SK-N-SH treated with all-trans-retinoic acid at 6 μM for 48 hours (cell line): ENCODE measurements at regions not wholly inside any gene's neighbourhood (a gene's known extent, or its start where the extent isn't known, plus 50 kb on each side); places are given as distances from the start of the nearest gene placed in this dataset.

Experiments used
- BACH2 ChIP-seq: fragments of 250-450 bp; sonication (Bioruptor Pico); IDR thresholded peaks from 2 replicates; pipeline ENCODE4 v1.9.0; 2021; ENCODE audit warnings: mild to moderate bottlenecking, borderline replicate concordance
- CREB5 ChIP-seq: fragments of 250-450 bp; sonication (Bioruptor Pico); IDR thresholded peaks from 2 replicates; pipeline ENCODE4 v1.5.1; 2020; ENCODE audit warnings: low read depth, mild to moderate bottlenecking, moderate library complexity
- PPARA ChIP-seq: fragments of 250-450 bp; sonication (Bioruptor Pico); IDR thresholded peaks from 2 replicates; pipeline ENCODE4 v1.5.0; 2020; ENCODE audit warnings: mild to moderate bottlenecking, borderline replicate concordance
- TCF4 ChIP-seq: fragments of 250-450 bp; sonication (Bioruptor Pico); IDR thresholded peaks from 2 replicates; pipeline ENCODE4 v1.8.0; 2021; ENCODE audit warnings: mild to moderate bottlenecking, moderate library complexity, borderline replicate concordance
- ZC3H10 ChIP-seq: fragments of 250-450 bp; sonication (Bioruptor Pico); IDR thresholded peaks from 2 replicates; pipeline ENCODE4 v1.5.1; 2021; ENCODE audit warnings: mild to moderate bottlenecking, moderate library complexity
- ZFP3 ChIP-seq: fragments of 250-450 bp; sonication (Bioruptor Pico); IDR thresholded peaks from 2 replicates; pipeline ENCODE4 v1.5.0; 2020; ENCODE audit warnings: mild to moderate bottlenecking, moderate library complexity
- ZNF565 ChIP-seq: fragments of 450-650 bp; formaldehyde crosslinking; conservative IDR thresholded peaks from 2 replicates; pipeline ENCODE4 v1.5.0; 2020; ENCODE audit warnings: low read depth, mild to moderate bottlenecking, moderate library complexity
- ZNF8 ChIP-seq: fragments of 450-650 bp; formaldehyde crosslinking; IDR thresholded peaks from 2 replicates; pipeline ENCODE4 v1.5.0; 2020; ENCODE audit warnings: mild to moderate bottlenecking, moderate library complexity
- TF ChIP-seq, protein P1 (sequence below): fragments of 250-450 bp; sonication (Bioruptor Pico); IDR thresholded peaks from 2 replicates; pipeline ENCODE4 v1.5.0; 2020; ENCODE audit warnings: mild to moderate bottlenecking, moderate library complexity

GRCh38 chr3:8336456-8336855 lies 165.2 kb upstream of the LMCD1 start:
- TF ChIP-seq BACH2 (CRISPR knock-in tag) (no peak), CREB5 (CRISPR knock-in tag) (no peak), PPARA (CRISPR knock-in tag) (no peak), ZC3H10 (CRISPR knock-in tag) (no peak), TCF4 (no peak), ZNF565 (CRISPR knock-in tag) (no peak), ZFP3 (CRISPR knock-in tag) (no peak), ZNF8 (no peak)
- TF ChIP-seq, protein P1, sequence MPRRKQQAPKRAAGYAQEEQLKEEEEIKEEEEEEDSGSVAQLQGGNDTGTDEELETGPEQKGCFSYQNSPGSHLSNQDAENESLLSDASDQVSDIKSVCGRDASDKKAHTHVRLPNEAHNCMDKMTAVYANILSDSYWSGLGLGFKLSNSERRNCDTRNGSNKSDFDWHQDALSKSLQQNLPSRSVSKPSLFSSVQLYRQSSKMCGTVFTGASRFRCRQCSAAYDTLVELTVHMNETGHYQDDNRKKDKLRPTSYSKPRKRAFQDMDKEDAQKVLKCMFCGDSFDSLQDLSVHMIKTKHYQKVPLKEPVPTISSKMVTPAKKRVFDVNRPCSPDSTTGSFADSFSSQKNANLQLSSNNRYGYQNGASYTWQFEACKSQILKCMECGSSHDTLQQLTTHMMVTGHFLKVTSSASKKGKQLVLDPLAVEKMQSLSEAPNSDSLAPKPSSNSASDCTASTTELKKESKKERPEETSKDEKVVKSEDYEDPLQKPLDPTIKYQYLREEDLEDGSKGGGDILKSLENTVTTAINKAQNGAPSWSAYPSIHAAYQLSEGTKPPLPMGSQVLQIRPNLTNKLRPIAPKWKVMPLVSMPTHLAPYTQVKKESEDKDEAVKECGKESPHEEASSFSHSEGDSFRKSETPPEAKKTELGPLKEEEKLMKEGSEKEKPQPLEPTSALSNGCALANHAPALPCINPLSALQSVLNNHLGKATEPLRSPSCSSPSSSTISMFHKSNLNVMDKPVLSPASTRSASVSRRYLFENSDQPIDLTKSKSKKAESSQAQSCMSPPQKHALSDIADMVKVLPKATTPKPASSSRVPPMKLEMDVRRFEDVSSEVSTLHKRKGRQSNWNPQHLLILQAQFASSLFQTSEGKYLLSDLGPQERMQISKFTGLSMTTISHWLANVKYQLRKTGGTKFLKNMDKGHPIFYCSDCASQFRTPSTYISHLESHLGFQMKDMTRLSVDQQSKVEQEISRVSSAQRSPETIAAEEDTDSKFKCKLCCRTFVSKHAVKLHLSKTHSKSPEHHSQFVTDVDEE (CRISPR knock-in tag), result no peak
